ENCODE measurements at regions not wholly inside any gene's neighbourhood (a gene's known extent, or its start where the extent isn't known, plus 50 kb on each side); places are given as distances from the start of the nearest gene placed in this dataset.

DNA sequence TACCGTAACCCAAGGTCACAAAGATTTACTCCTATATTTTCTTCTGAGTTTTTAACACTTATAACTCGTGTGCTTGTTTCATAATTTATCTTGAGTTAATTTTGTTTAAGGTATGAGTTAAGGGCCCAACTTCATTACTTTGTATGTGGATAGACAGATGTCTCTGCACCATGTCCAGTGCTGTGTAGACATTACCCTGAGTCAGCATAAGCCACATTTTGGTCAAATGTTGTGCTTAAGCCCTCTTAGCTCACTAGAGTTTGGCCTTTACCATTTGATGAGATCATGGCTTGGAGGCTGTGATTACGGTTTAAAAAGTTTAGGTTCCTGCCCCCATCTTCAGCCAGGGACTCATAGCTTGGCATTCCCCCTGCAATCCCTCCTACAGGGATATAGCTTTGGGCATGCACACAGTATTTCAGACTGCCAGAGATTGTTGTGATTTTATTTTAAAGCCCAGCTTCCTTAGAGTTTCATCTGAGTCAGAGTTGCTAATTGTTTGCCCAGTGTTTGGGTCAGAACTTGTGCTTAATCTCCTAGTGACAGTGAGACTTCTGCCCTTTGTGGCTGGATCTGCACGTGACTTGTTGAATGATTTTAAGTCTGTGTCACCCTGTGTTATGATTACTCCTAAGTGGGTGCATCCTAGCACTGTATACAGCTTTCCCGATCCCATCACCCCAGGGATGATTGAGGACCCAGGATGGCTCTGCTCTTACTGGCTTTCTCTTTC is 393.1 kb downstream of the CNTNAP4 start:
- H3K27me3 Mint-ChIP-seq (ENCODE audit: low read depth), result no peaks in the 10 kb centered on the region
- peaks cover 2% of the 10 kb centered on the region for H3K4me1 Mint-ChIP-seq
- H3K9me3 Mint-ChIP-seq, result peaks cover 46% of the 10 kb centered on the region
- DNase-seq (ENCODE audit: low spot score) (no peak), ATAC-seq (no peak)
- H3K36me3 Mint-ChIP-seq, result peaks cover 14% of the 10 kb centered on the region
- H3K27ac Mint-ChIP-seq, result no peak overlapping the region
- TF ChIP-seq ZBTB43 (CRISPR knock-in tag; IDR thresholded peaks at IDR 0.05) (no peak), ZNF281 (CRISPR knock-in tag; IDR thresholded peaks at IDR 0.05) (no peak), ZNF138 (CRISPR knock-in tag; conservative IDR thresholded peaks at IDR 0.05) (no peak), SP1 (CRISPR knock-in tag; conservative IDR thresholded peaks at IDR 0.05) (no peak), OVOL2 (CRISPR knock-in tag; IDR thresholded peaks at IDR 0.05; ENCODE audit: borderline replicate concordance) (no peak), JAZF1 (CRISPR knock-in tag; IDR thresholded peaks at IDR 0.05) (no peak), FOXP1 (CRISPR knock-in tag; IDR thresholded peaks at IDR 0.05; ENCODE audit: borderline replicate concordance) (no peak)
- TF ChIP-seq, protein P1, sequence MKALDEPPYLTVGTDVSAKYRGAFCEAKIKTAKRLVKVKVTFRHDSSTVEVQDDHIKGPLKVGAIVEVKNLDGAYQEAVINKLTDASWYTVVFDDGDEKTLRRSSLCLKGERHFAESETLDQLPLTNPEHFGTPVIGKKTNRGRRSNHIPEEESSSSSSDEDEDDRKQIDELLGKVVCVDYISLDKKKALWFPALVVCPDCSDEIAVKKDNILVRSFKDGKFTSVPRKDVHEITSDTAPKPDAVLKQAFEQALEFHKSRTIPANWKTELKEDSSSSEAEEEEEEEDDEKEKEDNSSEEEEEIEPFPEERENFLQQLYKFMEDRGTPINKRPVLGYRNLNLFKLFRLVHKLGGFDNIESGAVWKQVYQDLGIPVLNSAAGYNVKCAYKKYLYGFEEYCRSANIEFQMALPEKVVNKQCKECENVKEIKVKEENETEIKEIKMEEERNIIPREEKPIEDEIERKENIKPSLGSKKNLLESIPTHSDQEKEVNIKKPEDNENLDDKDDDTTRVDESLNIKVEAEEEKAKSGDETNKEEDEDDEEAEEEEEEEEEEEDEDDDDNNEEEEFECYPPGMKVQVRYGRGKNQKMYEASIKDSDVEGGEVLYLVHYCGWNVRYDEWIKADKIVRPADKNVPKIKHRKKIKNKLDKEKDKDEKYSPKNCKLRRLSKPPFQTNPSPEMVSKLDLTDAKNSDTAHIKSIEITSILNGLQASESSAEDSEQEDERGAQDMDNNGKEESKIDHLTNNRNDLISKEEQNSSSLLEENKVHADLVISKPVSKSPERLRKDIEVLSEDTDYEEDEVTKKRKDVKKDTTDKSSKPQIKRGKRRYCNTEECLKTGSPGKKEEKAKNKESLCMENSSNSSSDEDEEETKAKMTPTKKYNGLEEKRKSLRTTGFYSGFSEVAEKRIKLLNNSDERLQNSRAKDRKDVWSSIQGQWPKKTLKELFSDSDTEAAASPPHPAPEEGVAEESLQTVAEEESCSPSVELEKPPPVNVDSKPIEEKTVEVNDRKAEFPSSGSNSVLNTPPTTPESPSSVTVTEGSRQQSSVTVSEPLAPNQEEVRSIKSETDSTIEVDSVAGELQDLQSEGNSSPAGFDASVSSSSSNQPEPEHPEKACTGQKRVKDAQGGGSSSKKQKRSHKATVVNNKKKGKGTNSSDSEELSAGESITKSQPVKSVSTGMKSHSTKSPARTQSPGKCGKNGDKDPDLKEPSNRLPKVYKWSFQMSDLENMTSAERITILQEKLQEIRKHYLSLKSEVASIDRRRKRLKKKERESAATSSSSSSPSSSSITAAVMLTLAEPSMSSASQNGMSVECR (CRISPR knock-in tag; IDR thresholded peaks at IDR 0.05; ENCODE audit: borderline replicate concordance), result no peak
- TF ChIP-seq, protein P2, sequence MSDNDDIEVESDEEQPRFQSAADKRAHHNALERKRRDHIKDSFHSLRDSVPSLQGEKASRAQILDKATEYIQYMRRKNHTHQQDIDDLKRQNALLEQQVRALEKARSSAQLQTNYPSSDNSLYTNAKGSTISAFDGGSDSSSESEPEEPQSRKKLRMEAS (CRISPR knock-in tag; IDR thresholded peaks at IDR 0.05), result no peak
- TF ChIP-seq, protein P3, sequence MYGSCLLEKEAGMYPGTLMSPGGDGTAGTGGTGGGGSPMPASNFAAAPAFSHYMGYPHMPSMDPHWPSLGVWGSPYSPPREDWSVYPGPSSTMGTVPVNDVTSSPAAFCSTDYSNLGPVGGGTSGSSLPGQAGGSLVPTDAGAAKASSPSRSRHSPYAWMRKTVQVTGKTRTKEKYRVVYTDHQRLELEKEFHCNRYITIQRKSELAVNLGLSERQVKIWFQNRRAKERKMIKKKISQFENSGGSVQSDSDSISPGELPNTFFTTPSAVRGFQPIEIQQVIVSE (CRISPR knock-in tag; IDR thresholded peaks at IDR 0.05; ENCODE audit: borderline replicate concordance), result no peak
- TF ChIP-seq, protein P4, sequence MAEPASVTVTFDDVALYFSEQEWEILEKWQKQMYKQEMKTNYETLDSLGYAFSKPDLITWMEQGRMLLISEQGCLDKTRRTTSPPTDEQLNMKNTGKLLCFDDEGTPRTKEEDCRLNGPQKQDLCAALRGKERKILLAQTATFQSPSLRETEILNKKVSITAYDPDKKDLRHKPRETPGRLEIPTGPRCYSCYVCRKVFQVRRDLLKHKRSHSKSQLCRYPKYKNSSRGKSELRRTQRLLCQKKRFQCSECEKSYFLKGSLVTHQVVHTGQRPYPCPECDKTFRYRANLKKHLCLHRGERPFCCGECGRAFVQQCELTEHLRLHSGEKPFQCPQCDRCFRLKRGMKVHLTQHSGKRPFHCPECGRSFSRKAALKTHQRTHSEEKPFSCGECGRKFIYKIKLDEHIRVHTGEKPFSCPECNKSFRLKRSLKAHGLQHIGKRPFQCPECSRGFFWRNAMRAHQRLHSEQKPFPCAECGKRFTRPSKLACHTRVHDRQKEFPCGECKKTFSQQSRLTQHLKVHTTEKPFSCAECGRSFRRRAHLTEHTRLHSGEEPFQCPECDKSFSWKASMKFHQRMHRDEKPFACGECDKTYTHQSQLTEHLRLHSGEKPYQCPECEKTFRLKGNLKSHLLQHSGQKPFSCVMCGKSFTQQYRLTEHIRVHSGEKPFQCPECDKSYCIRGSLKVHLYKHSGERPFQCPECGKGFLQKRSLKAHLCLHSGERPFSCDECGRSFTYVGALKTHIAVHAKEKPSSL (CRISPR knock-in tag; conservative IDR thresholded peaks at IDR 0.05), result no peak
- POLR2A ChIA-PET, result no interaction called here
- CTCF ChIA-PET, result interaction anchor here (1.4 kb wide), 1 partner anchor 501 kb away, joined by 6 read pairs; no protein-coding TSS in a partner anchor
- H3K4me3 Mint-ChIP-seq, result no peak overlapping the region

DNA sequence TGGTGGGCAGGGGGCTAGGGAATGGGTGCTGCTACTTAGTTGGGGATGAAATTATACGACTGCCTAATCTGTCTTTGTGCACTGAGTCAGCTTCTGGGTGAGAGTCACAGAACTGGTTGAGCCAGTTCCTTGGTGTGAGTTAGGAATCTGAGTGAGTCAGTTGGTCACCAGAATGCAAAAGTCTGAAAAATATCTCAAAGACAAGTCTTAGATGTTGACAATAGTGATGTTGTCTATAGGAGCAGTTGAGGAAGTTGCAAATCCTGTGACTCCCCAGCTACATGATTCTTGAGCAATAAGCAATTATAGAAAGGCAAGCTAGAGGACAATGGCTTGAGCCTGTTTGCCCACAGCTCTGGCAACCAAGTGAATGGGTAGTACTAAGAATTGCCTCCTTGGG is 399.2 kb downstream of the CNTNAP4 start:
- ChIA-PET CTCF (interaction anchor here (0.9 to 1.5 kb wide), 2 partner anchors 495 to 496 kb away, joined by 3 to 4 read pairs; no protein-coding TSS in a partner anchor), POLR2A (no interaction called here)
- Mint-ChIP-seq H3K27me3 (ENCODE audit: low read depth) (no peaks in the 10 kb centered on the region), H3K36me3 (peaks cover 19% of the 10 kb centered on the region), H3K4me3 (no peak overlapping the region), H3K9me3 (peaks cover 48% of the 10 kb centered on the region), H3K27ac (no peak overlapping the region), H3K4me1 (peaks cover 10% of the 10 kb centered on the region)
- TF ChIP-seq ZNF317 (CRISPR knock-in tag; IDR thresholded peaks at IDR 0.05; ENCODE audit: borderline replicate concordance, low read depth), result no peak
- no peak for TF ChIP-seq NR2C2 (CRISPR knock-in tag; IDR thresholded peaks at IDR 0.05)
- no peak for TF ChIP-seq EMX1 (CRISPR knock-in tag; IDR thresholded peaks at IDR 0.05)
- DNase-seq (ENCODE audit: low spot score) (no peak), ATAC-seq (no peak)

Data from WTC11 (cell line).